ENCODE measurements at regions not wholly inside any gene's neighbourhood (a gene's known extent, or its start where the extent isn't known, plus 50 kb on each side); places are given as distances from the start of the nearest gene placed in this dataset.

- no peak for TF ChIP-seq ZNF114 (CRISPR knock-in tag; IDR thresholded peaks at IDR 0.05)
- no peak for TF ChIP-seq REST (IDR thresholded peaks at IDR 0.05; ENCODE audit: unreplicated experiment)
- TF ChIP-seq JUNB (IDR thresholded peaks at IDR 0.05; ENCODE audit: unreplicated experiment), result no peak
- no peak for TF ChIP-seq NANOG (IDR thresholded peaks at IDR 0.05; ENCODE audit: borderline replicate concordance)
- no peak for TF ChIP-seq EZH2 (IDR thresholded peaks at IDR 0.05; ENCODE audit: low read depth, unreplicated experiment)
- TF ChIP-seq, protein P1, sequence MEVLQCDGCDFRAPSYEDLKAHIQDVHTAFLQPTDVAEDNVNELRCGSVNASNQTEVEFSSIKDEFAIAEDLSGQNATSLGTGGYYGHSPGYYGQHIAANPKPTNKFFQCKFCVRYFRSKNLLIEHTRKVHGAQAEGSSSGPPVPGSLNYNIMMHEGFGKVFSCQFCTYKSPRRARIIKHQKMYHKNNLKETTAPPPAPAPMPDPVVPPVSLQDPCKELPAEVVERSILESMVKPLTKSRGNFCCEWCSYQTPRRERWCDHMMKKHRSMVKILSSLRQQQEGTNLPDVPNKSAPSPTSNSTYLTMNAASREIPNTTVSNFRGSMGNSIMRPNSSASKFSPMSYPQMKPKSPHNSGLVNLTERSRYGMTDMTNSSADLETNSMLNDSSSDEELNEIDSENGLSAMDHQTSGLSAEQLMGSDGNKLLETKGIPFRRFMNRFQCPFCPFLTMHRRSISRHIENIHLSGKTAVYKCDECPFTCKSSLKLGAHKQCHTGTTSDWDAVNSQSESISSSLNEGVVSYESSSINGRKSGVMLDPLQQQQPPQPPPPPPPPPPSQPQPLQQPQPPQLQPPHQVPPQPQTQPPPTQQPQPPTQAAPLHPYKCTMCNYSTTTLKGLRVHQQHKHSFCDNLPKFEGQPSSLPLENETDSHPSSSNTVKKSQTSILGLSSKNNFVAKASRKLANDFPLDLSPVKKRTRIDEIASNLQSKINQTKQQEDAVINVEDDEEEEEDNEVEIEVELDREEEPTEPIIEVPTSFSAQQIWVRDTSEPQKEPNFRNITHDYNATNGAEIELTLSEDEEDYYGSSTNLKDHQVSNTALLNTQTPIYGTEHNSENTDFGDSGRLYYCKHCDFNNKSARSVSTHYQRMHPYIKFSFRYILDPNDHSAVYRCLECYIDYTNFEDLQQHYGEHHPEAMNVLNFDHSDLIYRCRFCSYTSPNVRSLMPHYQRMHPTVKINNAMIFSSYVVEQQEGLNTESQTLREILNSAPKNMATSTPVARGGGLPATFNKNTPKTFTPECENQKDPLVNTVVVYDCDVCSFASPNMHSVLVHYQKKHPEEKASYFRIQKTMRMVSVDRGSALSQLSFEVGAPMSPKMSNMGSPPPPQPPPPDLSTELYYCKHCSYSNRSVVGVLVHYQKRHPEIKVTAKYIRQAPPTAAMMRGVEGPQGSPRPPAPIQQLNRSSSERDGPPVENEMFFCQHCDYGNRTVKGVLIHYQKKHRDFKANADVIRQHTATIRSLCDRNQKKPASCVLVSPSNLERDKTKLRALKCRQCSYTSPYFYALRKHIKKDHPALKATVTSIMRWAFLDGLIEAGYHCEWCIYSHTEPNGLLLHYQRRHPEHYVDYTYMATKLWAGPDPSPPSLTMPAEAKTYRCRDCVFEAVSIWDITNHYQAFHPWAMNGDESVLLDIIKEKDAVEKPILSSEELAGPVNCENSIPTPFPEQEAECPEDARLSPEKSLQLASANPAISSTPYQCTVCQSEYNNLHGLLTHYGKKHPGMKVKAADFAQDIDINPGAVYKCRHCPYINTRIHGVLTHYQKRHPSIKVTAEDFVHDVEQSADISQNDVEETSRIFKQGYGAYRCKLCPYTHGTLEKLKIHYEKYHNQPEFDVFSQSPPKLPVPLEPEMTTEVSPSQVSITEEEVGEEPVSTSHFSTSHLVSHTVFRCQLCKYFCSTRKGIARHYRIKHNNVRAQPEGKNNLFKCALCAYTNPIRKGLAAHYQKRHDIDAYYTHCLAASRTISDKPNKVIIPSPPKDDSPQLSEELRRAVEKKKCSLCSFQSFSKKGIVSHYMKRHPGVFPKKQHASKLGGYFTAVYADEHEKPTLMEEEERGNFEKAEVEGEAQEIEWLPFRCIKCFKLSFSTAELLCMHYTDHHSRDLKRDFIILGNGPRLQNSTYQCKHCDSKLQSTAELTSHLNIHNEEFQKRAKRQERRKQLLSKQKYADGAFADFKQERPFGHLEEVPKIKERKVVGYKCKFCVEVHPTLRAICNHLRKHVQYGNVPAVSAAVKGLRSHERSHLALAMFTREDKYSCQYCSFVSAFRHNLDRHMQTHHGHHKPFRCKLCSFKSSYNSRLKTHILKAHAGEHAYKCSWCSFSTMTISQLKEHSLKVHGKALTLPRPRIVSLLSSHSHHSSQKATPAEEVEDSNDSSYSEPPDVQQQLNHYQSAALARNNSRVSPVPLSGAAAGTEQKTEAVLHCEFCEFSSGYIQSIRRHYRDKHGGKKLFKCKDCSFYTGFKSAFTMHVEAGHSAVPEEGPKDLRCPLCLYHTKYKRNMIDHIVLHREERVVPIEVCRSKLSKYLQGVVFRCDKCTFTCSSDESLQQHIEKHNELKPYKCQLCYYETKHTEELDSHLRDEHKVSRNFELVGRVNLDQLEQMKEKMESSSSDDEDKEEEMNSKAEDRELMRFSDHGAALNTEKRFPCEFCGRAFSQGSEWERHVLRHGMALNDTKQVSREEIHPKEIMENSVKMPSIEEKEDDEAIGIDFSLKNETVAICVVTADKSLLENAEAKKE (CRISPR knock-in tag; IDR thresholded peaks at IDR 0.05), result no peak
- no peak for TF ChIP-seq STAT1 (IDR thresholded peaks at IDR 0.05; ENCODE audit: unreplicated experiment)
- no peak for TF ChIP-seq ZNF331 (CRISPR knock-in tag; IDR thresholded peaks at IDR 0.05; ENCODE audit: low read depth)
- no peak for TF ChIP-seq EZH2phosphoT487 (IDR thresholded peaks at IDR 0.05; ENCODE audit: unreplicated experiment)
- TF ChIP-seq CREB1 (CRISPR knock-in tag; IDR thresholded peaks at IDR 0.05; ENCODE audit: low read depth), result no peak
- TF ChIP-seq ETS1 (IDR thresholded peaks at IDR 0.05), result no peak
- no peak for TF ChIP-seq POLR2AphosphoS5 (IDR thresholded peaks at IDR 0.05; ENCODE audit: low read depth)
- TF ChIP-seq CTCF (conservative IDR thresholded peaks at IDR 0.05; ENCODE audit: low read depth in 2 of 2), result no peak
- H3K4me1 ChIP-seq (ENCODE audit: insufficient read depth), result no peaks in the 10 kb centered on the region
- no peak overlapping the region for H3K4me3 ChIP-seq
- Mint-ChIP-seq H3K36me3 (ENCODE audit: low read depth) (peaks cover 5% of the 10 kb centered on the region; the same call in 2 of the 3 replicates), H3K9me3 (peaks cover 9% of the 10 kb centered on the region), H3K4me3 (no peak overlapping the region), H3K27me3 (ENCODE audit: insufficient read depth, low read depth, poor library complexity) (peaks cover 6% of the 10 kb centered on the region), H3K4me1 (no peaks in the 10 kb centered on the region), H3K27ac (no peak overlapping the region)
- H3F3A ChIP-seq (replicated peaks; ENCODE audit: low read depth), result no peaks in the 10 kb centered on the region
- H4K20me1 ChIP-seq (replicated peaks; ENCODE audit: insufficient read depth), result no peaks in the 10 kb centered on the region
- ATAC-seq (no peak), DNase-seq (ENCODE audit: low spot score) (no peak)
- no peak overlapping the region for H2AFZ ChIP-seq
- no peaks in the 10 kb centered on the region for H3K27me3 ChIP-seq (ENCODE audit: insufficient read depth)
- H3K4me2 ChIP-seq, result no peak overlapping the region
- no peak overlapping the region for H3K27ac ChIP-seq (ENCODE audit: low read depth)
- no peaks in the 10 kb centered on the region for H3K36me3 ChIP-seq (ENCODE audit: insufficient read depth)
- H3K9me2 ChIP-seq (ENCODE audit: insufficient read depth), result no peaks in the 10 kb centered on the region
- H3K79me2 ChIP-seq (replicated peaks; ENCODE audit: insufficient read depth), result no peaks in the 10 kb centered on the region
These were observed 181.5 kb upstream of the MGAT5 start for GRCh38 chr2:134072341-134072740.

Data from GM23338 (cell line).